WTC11 (cell line): ENCODE measurements at regions not wholly inside any gene's neighbourhood (a gene's known extent, or its start where the extent isn't known, plus 50 kb on each side); places are given as distances from the start of the nearest gene placed in this dataset.

Experiments used
- ATAC-seq: fragments of 200-7000 bp; cut with Tn5 transposase; 2 replicates; pipeline ENCODE4 v1.10.0; 2021; ENCODE audit warnings: mild to moderate bottlenecking, moderate library complexity
- CTCF ChIA-PET: fragments of 300-600 bp; sonication (Branson Sonifier 250); formaldehyde crosslinking; loops from one replicate; lab custom pipeline; 2021; ENCODE audit warnings: antibody characterized with exemption; lab: Charles Lee
- POLR2A ChIA-PET: fragments of 350-600 bp; sonication (Branson Sonifier 250); formaldehyde crosslinking; loops from one replicate; lab custom pipeline; 2021; ENCODE audit warnings: antibody characterized with exemption; lab: Charles Lee
- DNase-seq: peaks from one replicate; pipeline ENCODE4 v3.0.0; 2021; ENCODE audit warnings: low spot score
- H3K27ac Mint-ChIP-seq: 2 replicates; pipeline ENCODE4 v1.8.0; 2021; ENCODE audit warnings: mixed read lengths
- H3K27me3 Mint-ChIP-seq: 2 replicates; pipeline ENCODE4 v1.8.0; 2021; ENCODE audit warnings: low read depth, mild to moderate bottlenecking, moderate library complexity, mixed read lengths
- H3K36me3 Mint-ChIP-seq: 2 replicates; pipeline ENCODE4 v1.8.0; 2021; ENCODE audit warnings: mixed read lengths
- H3K4me1 Mint-ChIP-seq: 2 replicates; pipeline ENCODE4 v1.8.0; 2022; ENCODE audit warnings: mixed read lengths
- H3K4me3 Mint-ChIP-seq: 2 replicates; pipeline ENCODE4 v1.8.0; 2021; ENCODE audit warnings: mild to moderate bottlenecking, moderate library complexity, mixed read lengths
- H3K9me3 Mint-ChIP-seq: 2 replicates; pipeline ENCODE4 v1.8.0; 2021; ENCODE audit warnings: mixed read lengths
- CBFB ChIP-seq: sonication (generic); formaldehyde crosslinking; IDR thresholded peaks from 2 replicates; pipeline ENCODE4 v1.8.1; 2022; ENCODE audit warnings: mild to moderate bottlenecking, low read depth, missing genetic modification reagents
- FOXK1 ChIP-seq: sonication (generic); formaldehyde crosslinking; IDR thresholded peaks from 2 replicates; pipeline ENCODE4 v1.8.0; 2022; ENCODE audit warnings: mild to moderate bottlenecking, moderate library complexity, missing genetic modification reagents
- GABPB1 ChIP-seq: sonication (generic); formaldehyde crosslinking; IDR thresholded peaks from 2 replicates; pipeline ENCODE4 v1.8.1; 2023; ENCODE audit warnings: mild to moderate bottlenecking, missing genetic modification reagents
- NFYB ChIP-seq: sonication (generic); formaldehyde crosslinking; conservative IDR thresholded peaks from 2 replicates; pipeline ENCODE4 v1.8.0; 2022; ENCODE audit warnings: low read depth, missing genetic modification reagents
- RORB ChIP-seq: fragments of 250-450 bp; sonication (Bioruptor Pico); IDR thresholded peaks from 2 replicates; pipeline ENCODE4 v1.9.0; 2021; ENCODE audit warnings: mild to moderate bottlenecking
- SMAD3 ChIP-seq: sonication (generic); formaldehyde crosslinking; IDR thresholded peaks from 2 replicates; pipeline ENCODE4 v1.8.0; 2022; ENCODE audit warnings: missing genetic modification reagents, mild to moderate bottlenecking, borderline replicate concordance
- SOX15 ChIP-seq: fragments of 250-450 bp; sonication (Bioruptor Pico); IDR thresholded peaks from 2 replicates; pipeline ENCODE4 v1.9.0; 2021; ENCODE audit warnings: mild to moderate bottlenecking
- TCF7 ChIP-seq: sonication (generic); formaldehyde crosslinking; IDR thresholded peaks from 2 replicates; pipeline ENCODE4 v1.8.0; 2022; ENCODE audit warnings: mild to moderate bottlenecking, low read depth, missing genetic modification reagents, moderate library complexity
- ZNF121 ChIP-seq: sonication (generic); formaldehyde crosslinking; IDR thresholded peaks from 2 replicates; pipeline ENCODE4 v1.8.0; 2023; ENCODE audit warnings: missing genetic modification reagents
- ZNF138 ChIP-seq: sonication (generic); formaldehyde crosslinking; conservative IDR thresholded peaks from 2 replicates; pipeline ENCODE4 v1.8.1; 2022; ENCODE audit warnings: mild to moderate bottlenecking, moderate library complexity, missing genetic modification reagents
- ZNF317 ChIP-seq: sonication (generic); formaldehyde crosslinking; IDR thresholded peaks from 2 replicates; pipeline ENCODE4 v1.8.1; 2023; ENCODE audit warnings: low read depth, mild to moderate bottlenecking, moderate library complexity, missing genetic modification reagents, borderline replicate concordance
- ZNF396 ChIP-seq: fragments of 250-450 bp; sonication (Bioruptor Pico); IDR thresholded peaks from 2 replicates; pipeline ENCODE4 v1.8.0; 2021; ENCODE audit warnings: mild to moderate bottlenecking, moderate library complexity, borderline replicate concordance
- TF ChIP-seq, protein P1 (sequence below): sonication (generic); formaldehyde crosslinking; IDR thresholded peaks from 2 replicates; pipeline ENCODE4 v1.8.1; 2022; ENCODE audit warnings: missing genetic modification reagents, borderline replicate concordance
- TF ChIP-seq, protein P2 (sequence below): sonication (generic); formaldehyde crosslinking; IDR thresholded peaks from 2 replicates; pipeline ENCODE4 v1.8.0; 2022; ENCODE audit warnings: mild to moderate bottlenecking, missing genetic modification reagents
- TF ChIP-seq, protein P3 (sequence below): fragments of 250-450 bp; sonication (Bioruptor Pico); IDR thresholded peaks from 2 replicates; pipeline ENCODE4 v1.9.0; 2021; ENCODE audit warnings: mild to moderate bottlenecking, borderline replicate concordance
- TF ChIP-seq, protein P4 (sequence below): sonication (generic); formaldehyde crosslinking; IDR thresholded peaks from 2 replicates; pipeline ENCODE4 v1.8.1; 2023; ENCODE audit warnings: mild to moderate bottlenecking, missing genetic modification reagents
- TF ChIP-seq, protein P5 (sequence below): sonication (generic); formaldehyde crosslinking; IDR thresholded peaks from 2 replicates; pipeline ENCODE4 v1.8.1; 2023; ENCODE audit warnings: mild to moderate bottlenecking, missing genetic modification reagents, moderate library complexity
- TF ChIP-seq, protein P6 (sequence below): sonication (generic); formaldehyde crosslinking; IDR thresholded peaks from 2 replicates; pipeline ENCODE4 v1.8.0; 2022; ENCODE audit warnings: mild to moderate bottlenecking, missing genetic modification reagents
- TF ChIP-seq, protein P7 (sequence below): sonication (generic); formaldehyde crosslinking; IDR thresholded peaks from 2 replicates; pipeline ENCODE4 v1.8.0; 2022; ENCODE audit warnings: mild to moderate bottlenecking, missing genetic modification reagents

DNA sequence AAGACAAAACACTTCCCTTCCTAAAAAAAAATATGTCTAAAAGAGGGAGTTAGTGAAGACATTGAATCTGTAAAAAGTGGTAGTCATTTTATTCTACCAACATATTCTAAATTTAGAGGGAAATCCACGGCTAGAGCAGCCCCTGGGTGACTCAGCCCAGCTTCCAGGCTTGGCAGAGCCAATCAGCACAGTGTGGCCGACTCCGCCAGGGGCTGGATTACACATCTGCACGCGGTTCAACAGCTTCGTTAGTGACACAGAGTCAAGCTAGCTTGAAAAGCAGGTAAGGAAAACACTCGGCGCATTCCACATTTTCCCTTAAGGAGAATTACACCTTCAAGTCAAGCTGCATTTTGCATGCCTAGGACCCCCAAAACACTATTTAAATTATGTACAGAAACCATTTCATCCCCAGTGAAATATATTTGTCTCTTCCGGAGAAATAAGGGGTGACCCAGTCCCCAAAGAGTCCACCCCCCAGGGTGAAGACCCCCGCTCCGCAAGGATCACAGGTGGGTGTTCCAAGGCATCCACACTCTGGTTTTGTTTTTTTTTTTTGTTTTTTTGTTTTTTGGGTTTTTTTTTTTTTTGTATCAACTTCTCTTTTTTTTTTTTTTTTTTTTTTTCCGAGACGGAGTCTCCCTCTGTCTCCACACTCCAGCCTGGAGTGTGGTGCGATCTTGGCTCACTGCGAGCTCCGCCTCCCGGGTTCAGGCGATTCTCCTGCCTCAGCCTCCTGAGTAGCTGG lies 58.4 kb upstream of the ARID1B start:
- no peak overlapping the region for H3K27ac Mint-ChIP-seq
- H3K36me3 Mint-ChIP-seq = no peaks in the 10 kb centered on the region
- CTCF ChIA-PET = interaction anchor here (1.2 kb wide), 1 partner anchor 35 kb away, joined by 3 read pairs; no protein-coding TSS in a partner anchor

DNA sequence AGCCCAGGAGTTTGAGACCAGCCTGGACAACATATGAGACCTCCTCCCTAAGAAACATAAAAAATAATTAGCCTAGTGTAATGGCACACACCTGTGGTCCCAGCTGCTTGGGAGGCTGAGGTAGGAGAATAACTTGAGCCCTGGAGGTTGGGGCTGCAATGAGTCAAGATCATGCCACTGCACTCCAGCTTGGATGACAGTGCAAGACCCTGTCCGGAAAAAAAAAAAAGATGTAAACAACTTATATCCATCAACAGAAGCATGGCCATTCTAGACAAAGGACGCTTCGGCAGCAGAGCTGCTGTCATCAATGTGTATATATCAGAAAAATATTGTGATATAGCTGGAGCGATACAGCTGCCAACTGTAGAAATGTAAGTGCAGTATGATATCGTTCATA lies 59.6 kb upstream of the ARID1B start:
- H3K36me3 Mint-ChIP-seq = no peaks in the 10 kb centered on the region
- CTCF ChIA-PET = interaction anchor here (1.2 kb wide), 1 partner anchor 34 kb away, joined by 3 read pairs; no protein-coding TSS in a partner anchor
- DNase-seq = no peak
- no peaks in the 10 kb centered on the region for H3K27me3 Mint-ChIP-seq
- peaks cover 40% of the 10 kb centered on the region for H3K4me1 Mint-ChIP-seq
- TF ChIP-seq, protein P1, sequence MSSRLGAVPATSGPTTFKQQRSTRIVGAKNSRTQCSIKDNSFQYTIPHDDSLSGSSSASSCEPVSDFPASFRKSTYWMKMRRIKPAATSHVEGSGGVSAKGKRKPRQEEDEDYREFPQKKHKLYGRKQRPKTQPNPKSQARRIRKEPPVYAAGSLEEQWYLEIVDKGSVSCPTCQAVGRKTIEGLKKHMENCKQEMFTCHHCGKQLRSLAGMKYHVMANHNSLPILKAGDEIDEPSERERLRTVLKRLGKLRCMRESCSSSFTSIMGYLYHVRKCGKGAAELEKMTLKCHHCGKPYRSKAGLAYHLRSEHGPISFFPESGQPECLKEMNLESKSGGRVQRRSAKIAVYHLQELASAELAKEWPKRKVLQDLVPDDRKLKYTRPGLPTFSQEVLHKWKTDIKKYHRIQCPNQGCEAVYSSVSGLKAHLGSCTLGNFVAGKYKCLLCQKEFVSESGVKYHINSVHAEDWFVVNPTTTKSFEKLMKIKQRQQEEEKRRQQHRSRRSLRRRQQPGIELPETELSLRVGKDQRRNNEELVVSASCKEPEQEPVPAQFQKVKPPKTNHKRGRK (CRISPR knock-in tag) = no peak
- TF ChIP-seq ZNF121 (CRISPR knock-in tag) (no peak), CBFB (CRISPR knock-in tag) (no peak), ZNF396 (CRISPR knock-in tag) (no peak), GABPB1 (CRISPR knock-in tag) (no peak), FOXK1 (CRISPR knock-in tag) (no peak), SMAD3 (no peak), RORB (CRISPR knock-in tag) (no peak), ZNF138 (CRISPR knock-in tag) (no peak), SOX15 (CRISPR knock-in tag) (no peak), TCF7 (CRISPR knock-in tag) (no peak), ZNF317 (CRISPR knock-in tag) (no peak)
- TF ChIP-seq, protein P2, sequence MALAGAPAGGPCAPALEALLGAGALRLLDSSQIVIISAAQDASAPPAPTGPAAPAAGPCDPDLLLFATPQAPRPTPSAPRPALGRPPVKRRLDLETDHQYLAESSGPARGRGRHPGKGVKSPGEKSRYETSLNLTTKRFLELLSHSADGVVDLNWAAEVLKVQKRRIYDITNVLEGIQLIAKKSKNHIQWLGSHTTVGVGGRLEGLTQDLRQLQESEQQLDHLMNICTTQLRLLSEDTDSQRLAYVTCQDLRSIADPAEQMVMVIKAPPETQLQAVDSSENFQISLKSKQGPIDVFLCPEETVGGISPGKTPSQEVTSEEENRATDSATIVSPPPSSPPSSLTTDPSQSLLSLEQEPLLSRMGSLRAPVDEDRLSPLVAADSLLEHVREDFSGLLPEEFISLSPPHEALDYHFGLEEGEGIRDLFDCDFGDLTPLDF (CRISPR knock-in tag) = no peak
- TF ChIP-seq, protein P3, sequence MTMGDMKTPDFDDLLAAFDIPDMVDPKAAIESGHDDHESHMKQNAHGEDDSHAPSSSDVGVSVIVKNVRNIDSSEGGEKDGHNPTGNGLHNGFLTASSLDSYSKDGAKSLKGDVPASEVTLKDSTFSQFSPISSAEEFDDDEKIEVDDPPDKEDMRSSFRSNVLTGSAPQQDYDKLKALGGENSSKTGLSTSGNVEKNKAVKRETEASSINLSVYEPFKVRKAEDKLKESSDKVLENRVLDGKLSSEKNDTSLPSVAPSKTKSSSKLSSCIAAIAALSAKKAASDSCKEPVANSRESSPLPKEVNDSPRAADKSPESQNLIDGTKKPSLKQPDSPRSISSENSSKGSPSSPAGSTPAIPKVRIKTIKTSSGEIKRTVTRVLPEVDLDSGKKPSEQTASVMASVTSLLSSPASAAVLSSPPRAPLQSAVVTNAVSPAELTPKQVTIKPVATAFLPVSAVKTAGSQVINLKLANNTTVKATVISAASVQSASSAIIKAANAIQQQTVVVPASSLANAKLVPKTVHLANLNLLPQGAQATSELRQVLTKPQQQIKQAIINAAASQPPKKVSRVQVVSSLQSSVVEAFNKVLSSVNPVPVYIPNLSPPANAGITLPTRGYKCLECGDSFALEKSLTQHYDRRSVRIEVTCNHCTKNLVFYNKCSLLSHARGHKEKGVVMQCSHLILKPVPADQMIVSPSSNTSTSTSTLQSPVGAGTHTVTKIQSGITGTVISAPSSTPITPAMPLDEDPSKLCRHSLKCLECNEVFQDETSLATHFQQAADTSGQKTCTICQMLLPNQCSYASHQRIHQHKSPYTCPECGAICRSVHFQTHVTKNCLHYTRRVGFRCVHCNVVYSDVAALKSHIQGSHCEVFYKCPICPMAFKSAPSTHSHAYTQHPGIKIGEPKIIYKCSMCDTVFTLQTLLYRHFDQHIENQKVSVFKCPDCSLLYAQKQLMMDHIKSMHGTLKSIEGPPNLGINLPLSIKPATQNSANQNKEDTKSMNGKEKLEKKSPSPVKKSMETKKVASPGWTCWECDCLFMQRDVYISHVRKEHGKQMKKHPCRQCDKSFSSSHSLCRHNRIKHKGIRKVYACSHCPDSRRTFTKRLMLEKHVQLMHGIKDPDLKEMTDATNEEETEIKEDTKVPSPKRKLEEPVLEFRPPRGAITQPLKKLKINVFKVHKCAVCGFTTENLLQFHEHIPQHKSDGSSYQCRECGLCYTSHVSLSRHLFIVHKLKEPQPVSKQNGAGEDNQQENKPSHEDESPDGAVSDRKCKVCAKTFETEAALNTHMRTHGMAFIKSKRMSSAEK (CRISPR knock-in tag) = no peak
- TF ChIP-seq, protein P4, sequence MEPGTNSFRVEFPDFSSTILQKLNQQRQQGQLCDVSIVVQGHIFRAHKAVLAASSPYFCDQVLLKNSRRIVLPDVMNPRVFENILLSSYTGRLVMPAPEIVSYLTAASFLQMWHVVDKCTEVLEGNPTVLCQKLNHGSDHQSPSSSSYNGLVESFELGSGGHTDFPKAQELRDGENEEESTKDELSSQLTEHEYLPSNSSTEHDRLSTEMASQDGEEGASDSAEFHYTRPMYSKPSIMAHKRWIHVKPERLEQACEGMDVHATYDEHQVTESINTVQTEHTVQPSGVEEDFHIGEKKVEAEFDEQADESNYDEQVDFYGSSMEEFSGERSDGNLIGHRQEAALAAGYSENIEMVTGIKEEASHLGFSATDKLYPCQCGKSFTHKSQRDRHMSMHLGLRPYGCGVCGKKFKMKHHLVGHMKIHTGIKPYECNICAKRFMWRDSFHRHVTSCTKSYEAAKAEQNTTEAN (CRISPR knock-in tag) = no peak
- TF ChIP-seq, protein P5, sequence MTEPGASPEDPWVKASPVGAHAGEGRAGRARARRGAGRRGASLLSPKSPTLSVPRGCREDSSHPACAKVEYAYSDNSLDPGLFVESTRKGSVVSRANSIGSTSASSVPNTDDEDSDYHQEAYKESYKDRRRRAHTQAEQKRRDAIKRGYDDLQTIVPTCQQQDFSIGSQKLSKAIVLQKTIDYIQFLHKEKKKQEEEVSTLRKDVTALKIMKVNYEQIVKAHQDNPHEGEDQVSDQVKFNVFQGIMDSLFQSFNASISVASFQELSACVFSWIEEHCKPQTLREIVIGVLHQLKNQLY = no peak
- TF ChIP-seq, protein P6, sequence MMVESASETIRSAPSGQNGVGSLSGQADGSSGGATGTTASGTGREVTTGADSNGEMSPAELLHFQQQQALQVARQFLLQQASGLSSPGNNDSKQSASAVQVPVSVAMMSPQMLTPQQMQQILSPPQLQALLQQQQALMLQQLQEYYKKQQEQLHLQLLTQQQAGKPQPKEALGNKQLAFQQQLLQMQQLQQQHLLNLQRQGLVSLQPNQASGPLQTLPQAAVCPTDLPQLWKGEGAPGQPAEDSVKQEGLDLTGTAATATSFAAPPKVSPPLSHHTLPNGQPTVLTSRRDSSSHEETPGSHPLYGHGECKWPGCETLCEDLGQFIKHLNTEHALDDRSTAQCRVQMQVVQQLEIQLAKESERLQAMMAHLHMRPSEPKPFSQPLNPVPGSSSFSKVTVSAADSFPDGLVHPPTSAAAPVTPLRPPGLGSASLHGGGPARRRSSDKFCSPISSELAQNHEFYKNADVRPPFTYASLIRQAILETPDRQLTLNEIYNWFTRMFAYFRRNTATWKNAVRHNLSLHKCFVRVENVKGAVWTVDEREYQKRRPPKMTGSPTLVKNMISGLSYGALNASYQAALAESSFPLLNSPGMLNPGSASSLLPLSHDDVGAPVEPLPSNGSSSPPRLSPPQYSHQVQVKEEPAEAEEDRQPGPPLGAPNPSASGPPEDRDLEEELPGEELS (CRISPR knock-in tag) = no peak
- TF ChIP-seq, all 79 proteins: peak for 0
- POLR2A ChIA-PET = no interaction called here
- Mint-ChIP-seq H3K27ac (no peak overlapping the region), H3K9me3 (no peaks in the 10 kb centered on the region), H3K4me3 (no peak overlapping the region)
- ATAC-seq = no peak

More for the DNA sequence above, 58.4 kb upstream of the ARID1B start:
- no peak for DNase-seq
- TF ChIP-seq, protein P7, sequence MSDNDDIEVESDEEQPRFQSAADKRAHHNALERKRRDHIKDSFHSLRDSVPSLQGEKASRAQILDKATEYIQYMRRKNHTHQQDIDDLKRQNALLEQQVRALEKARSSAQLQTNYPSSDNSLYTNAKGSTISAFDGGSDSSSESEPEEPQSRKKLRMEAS = no peak
- 0 out of 2 replicates have a peak, but pooled peaks have one; percentile 7 for TF ChIP-seq NFYB (CRISPR knock-in tag)
- TF ChIP-seq, all 79 proteins: peak for 1
- Mint-ChIP-seq H3K4me3 (no peak overlapping the region), H3K4me1 (peaks cover 45% of the 10 kb centered on the region), H3K9me3 (peaks cover 5% of the 10 kb centered on the region), H3K27me3 (no peaks in the 10 kb centered on the region)
- POLR2A ChIA-PET = interaction anchor here (0.5 kb wide), 1 partner anchor 50 kb away, joined by 4 read pairs; no protein-coding TSS in a partner anchor
- ATAC-seq = no peak
